DND-41 (cell line): ENCODE measurements at regions not wholly inside any gene's neighbourhood (a gene's known extent, or its start where the extent isn't known, plus 50 kb on each side); places are given as distances from the start of the nearest gene placed in this dataset.

Experiments
- ATAC-seq: fragments of 200-7000 bp; cut with Tn5 transposase; 3 replicates; pipeline ENCODE4 v1.9.1; 2021; ENCODE audit warnings: low read depth; ENCODE audit not compliant: insufficient read depth
- DNase-seq: peaks from one replicate; pipeline ENCODE4 v3.0.0-alpha.2; 2020
- H2AFZ ChIP-seq: 2 replicates; pipeline ENCODE4 v1.6.0; 2012; ENCODE audit warnings: low read depth, low read length
- H3K27ac ChIP-seq: 2 replicates; pipeline ENCODE4 v1.5.1; 2012; ENCODE audit warnings: low read length, inconsistent platforms
- H3K27me3 ChIP-seq: fragments of 200-600 bp; sonication (generic); 2 replicates; pipeline ENCODE4 v1.6.0; 2012; ENCODE audit warnings: low read length, mild to moderate bottlenecking, inconsistent platforms; ENCODE audit not compliant: insufficient read depth, poor library complexity
- H3K36me3 ChIP-seq: 2 replicates; pipeline ENCODE4 v1.5.1; 2012; ENCODE audit warnings: low read length, inconsistent platforms; ENCODE audit not compliant: insufficient read depth
- H3K4me1 ChIP-seq: 2 replicates; pipeline ENCODE4 v1.5.1; 2012; ENCODE audit warnings: mild to moderate bottlenecking, low read length; ENCODE audit not compliant: insufficient read depth
- H3K4me2 ChIP-seq: 2 replicates; pipeline ENCODE4 v1.6.0; 2012; ENCODE audit warnings: mild to moderate bottlenecking, moderate library complexity, low read length, inconsistent platforms; ENCODE audit not compliant: insufficient read depth
- H3K4me3 ChIP-seq, 2 experiments: fragments of 200-600 bp in 1 of 2; shearing (Covaris generic) in 1 of 2; 2 replicates each; pipeline ENCODE4 v1.5.1; 2012 to 2016; ENCODE audit warnings: inconsistent platforms in 2 of 2, low read length in 2 of 2, mild to moderate bottlenecking in 2 of 2, low read depth in 1 of 2, moderate library complexity in 1 of 2
- H3K79me2 ChIP-seq: 2 replicates; pipeline ENCODE4 v1.6.0; 2012; ENCODE audit warnings: low read length, inconsistent platforms; ENCODE audit not compliant: insufficient read depth
- H3K9ac ChIP-seq: 2 replicates; pipeline ENCODE4 v1.6.0; 2012; ENCODE audit warnings: low read depth, mild to moderate bottlenecking, inconsistent platforms, low read length, moderate library complexity
- H3K9me3 ChIP-seq: 2 replicates; pipeline ENCODE4 v1.5.1; 2012; ENCODE audit warnings: low read length, moderate library complexity, mild to moderate bottlenecking, inconsistent platforms; ENCODE audit not compliant: insufficient read depth, severe bottlenecking
- H4K20me1 ChIP-seq: 2 replicates; pipeline ENCODE4 v1.6.0; 2012; ENCODE audit warnings: low read length; ENCODE audit not compliant: insufficient read depth
- EZH2 ChIP-seq: IDR thresholded peaks from 3 replicates; pipeline ENCODE4 v1.6.1; 2012; ENCODE audit warnings: borderline replicate concordance, low read depth, mild to moderate bottlenecking, moderate library complexity, low read length, inconsistent platforms; ENCODE audit not compliant: severe bottlenecking
- TF ChIP-seq, protein P1 (sequence below): IDR thresholded peaks from 2 replicates; pipeline ENCODE4 v1.5.1; 2012; ENCODE audit warnings: borderline replicate concordance, low read length, moderate library complexity, mild to moderate bottlenecking; ENCODE audit not compliant: poor library complexity, severe bottlenecking; ENCODE audit errors: extremely low read depth

DNA sequence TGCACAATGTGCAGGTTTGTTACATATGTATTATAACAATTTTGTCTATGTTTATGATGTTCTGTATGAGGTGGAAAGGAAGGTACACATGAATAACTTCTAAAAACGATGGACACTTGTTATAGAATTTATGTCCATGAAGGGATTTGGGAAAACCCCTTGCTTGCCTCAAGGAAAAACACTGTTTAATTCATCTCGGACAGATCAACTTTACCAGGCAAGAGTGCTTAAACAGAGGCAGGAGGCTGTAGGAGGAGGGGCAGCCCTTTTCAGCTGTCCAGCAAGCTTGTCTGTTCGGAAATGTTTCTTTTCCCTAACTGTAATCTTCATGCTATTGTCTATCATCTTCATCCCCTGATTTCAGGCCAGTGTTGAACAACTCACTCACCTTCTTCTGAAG lies 200.9 kb downstream of the CDC14C start:
- Histone ChIP-seq H2AFZ (no peak overlapping the region), H3K27ac (no peak overlapping the region), H4K20me1 (no peaks in the 10 kb centered on the region), H3K27me3 (no peaks in the 10 kb centered on the region), H3K4me3 (no peak overlapping the region), H3K9me3 (no peaks in the 10 kb centered on the region), H3K4me2 (no peak overlapping the region), H3K79me2 (no peaks in the 10 kb centered on the region), H3K4me1 (no peaks in the 10 kb centered on the region), H3K36me3 (no peaks in the 10 kb centered on the region), H3K9ac (no peak overlapping the region)
- ATAC-seq: no peak
- DNase-seq: no peak
- TF ChIP-seq, protein P1, sequence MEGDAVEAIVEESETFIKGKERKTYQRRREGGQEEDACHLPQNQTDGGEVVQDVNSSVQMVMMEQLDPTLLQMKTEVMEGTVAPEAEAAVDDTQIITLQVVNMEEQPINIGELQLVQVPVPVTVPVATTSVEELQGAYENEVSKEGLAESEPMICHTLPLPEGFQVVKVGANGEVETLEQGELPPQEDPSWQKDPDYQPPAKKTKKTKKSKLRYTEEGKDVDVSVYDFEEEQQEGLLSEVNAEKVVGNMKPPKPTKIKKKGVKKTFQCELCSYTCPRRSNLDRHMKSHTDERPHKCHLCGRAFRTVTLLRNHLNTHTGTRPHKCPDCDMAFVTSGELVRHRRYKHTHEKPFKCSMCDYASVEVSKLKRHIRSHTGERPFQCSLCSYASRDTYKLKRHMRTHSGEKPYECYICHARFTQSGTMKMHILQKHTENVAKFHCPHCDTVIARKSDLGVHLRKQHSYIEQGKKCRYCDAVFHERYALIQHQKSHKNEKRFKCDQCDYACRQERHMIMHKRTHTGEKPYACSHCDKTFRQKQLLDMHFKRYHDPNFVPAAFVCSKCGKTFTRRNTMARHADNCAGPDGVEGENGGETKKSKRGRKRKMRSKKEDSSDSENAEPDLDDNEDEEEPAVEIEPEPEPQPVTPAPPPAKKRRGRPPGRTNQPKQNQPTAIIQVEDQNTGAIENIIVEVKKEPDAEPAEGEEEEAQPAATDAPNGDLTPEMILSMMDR: no peak
- TF ChIP-seq EZH2: no peak

DNA sequence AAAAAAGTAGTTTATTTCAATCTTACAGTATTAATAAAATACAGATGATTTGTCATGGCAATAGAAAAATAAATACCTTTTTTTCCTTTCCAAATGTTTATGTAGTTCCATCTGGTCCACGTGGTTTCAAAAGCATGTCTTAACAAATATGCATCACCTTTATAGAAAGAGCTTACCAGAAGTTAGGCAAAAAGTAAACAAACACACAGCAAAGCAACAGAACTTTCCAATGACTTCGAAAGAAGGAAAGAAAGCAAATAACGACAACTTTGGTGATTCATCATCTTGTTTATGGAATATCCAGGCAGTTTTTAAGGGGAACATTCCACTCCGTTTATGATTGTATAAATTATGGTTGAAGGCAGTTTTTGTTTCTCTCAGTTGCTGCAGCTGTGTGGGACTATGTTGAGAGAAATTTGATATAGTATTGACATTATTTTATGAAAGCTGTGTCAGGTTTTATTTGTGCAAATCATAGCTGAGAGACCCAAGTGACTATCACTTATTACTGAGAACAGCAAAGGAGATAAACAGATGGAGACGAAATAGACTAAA lies 203.1 kb downstream of the CDC14C start:
- Histone ChIP-seq H3K27me3 (no peaks in the 10 kb centered on the region), H3K9me3 (no peaks in the 10 kb centered on the region), H3K4me1 (no peaks in the 10 kb centered on the region), H3K79me2 (no peaks in the 10 kb centered on the region), H3K4me2 (no peak overlapping the region), H2AFZ (no peak overlapping the region), H4K20me1 (no peaks in the 10 kb centered on the region), H3K27ac (no peak overlapping the region), H3K4me3 (no peak overlapping the region), H3K9ac (no peak overlapping the region), H3K36me3 (no peaks in the 10 kb centered on the region)
- TF ChIP-seq EZH2: no peak
- TF ChIP-seq, protein P1: no peak
- DNase-seq (no peak), ATAC-seq (no peak)

DNA sequence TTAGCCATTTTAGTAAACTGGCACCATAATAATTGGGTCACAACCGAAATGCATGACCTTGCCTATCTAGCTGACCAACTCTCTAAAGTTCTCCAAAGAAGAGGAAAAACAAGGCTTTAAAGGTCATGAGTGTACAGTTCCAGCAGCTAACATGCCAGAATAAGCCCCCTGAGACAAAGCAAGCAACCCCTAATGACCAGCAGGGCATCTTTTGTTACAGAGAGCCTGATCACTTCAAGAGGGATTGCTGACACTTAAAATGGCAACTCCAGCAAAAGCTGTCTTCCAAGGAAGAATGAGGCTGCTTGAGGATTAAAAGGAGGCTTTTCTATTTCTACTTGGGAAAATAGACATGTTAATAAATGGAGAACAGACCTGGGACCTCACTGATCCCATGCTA lies 213.6 kb downstream of the CDC14C start:
- Histone ChIP-seq H3K4me3 (no peak overlapping the region), H3K4me2 (no peak overlapping the region), H3K27ac (no peak overlapping the region), H3K79me2 (no peaks in the 10 kb centered on the region), H3K27me3 (no peaks in the 10 kb centered on the region), H4K20me1 (no peaks in the 10 kb centered on the region), H3K36me3 (no peaks in the 10 kb centered on the region), H2AFZ (no peak overlapping the region), H3K9ac (no peak overlapping the region), H3K4me1 (no peaks in the 10 kb centered on the region), H3K9me3 (no peaks in the 10 kb centered on the region)
- no peak for ATAC-seq
- DNase-seq: no peak
- no peak for TF ChIP-seq EZH2
- TF ChIP-seq, protein P1: no peak

DNA sequence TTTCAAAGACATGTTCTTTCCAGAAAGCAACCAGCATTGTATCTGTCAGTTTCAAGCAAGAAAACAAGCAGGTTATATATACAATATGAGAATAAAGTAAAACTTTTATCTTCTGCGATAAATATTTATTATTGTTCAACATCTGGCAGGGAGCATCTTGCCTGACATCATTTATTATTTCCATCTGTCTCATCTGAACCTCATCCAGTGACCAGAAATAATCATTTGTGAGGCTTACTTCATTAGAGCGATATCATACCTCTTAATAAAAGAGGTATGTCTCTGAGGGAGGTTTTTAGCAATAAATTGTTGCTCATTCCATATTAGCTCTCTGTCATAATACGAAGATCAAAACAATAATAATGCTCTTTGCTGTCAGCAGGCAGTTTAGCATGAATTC lies 226.1 kb downstream of the CDC14C start:
- Histone ChIP-seq H3K9me3 (no peaks in the 10 kb centered on the region), H2AFZ (no peak overlapping the region), H3K4me1 (no peaks in the 10 kb centered on the region), H3K4me2 (no peak overlapping the region), H3K27ac (no peak overlapping the region), H3K27me3 (no peaks in the 10 kb centered on the region), H3K36me3 (no peaks in the 10 kb centered on the region), H4K20me1 (no peaks in the 10 kb centered on the region), H3K4me3 (no peak overlapping the region), H3K9ac (no peak overlapping the region), H3K79me2 (no peaks in the 10 kb centered on the region)
- ATAC-seq: no peak
- no peak for TF ChIP-seq EZH2
- TF ChIP-seq, protein P1: no peak
- DNase-seq: no peak
